ENCODE measurements at regions not wholly inside any gene's neighbourhood (a gene's known extent, or its start where the extent isn't known, plus 50 kb on each side); places are given as distances from the start of the nearest gene placed in this dataset.

DNA sequence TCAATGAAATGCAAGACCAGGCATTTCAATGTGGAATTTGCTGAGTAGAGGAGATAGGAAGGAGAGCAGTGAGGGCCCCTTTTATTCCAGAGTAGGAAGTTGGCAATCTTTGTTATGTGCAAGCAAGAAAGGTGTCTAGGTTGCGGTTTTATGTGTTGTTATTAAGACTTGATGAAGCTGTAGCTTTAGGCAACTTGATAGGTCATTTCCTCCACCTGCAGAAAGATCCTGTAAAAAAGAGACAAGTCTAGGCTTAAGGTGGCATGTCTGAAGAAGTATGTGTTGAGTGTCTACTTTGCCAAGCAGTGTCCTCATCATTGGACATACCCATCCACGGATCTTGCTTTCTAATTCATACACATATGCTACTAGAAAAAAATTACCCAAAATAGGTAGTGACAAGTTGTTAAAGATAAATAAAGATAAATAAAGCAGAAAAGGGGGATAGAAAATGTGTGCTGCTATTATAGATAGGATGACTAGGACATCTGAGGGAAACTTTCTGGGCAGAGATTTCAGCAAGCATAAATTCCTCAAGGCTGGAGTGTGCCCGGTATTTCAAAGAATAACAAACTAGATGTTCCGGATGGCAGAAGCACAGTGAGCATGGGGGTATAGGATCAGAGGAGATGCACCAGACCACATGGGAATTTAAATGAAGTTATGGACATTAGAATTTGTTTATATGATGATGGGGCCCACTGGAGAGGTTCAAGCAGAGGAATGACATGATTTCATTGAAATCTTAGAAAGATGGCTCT, 335.0 kb downstream of the TGFB2 start:
- no peak for DNase-seq (ENCODE audit: low read depth)

DNA sequence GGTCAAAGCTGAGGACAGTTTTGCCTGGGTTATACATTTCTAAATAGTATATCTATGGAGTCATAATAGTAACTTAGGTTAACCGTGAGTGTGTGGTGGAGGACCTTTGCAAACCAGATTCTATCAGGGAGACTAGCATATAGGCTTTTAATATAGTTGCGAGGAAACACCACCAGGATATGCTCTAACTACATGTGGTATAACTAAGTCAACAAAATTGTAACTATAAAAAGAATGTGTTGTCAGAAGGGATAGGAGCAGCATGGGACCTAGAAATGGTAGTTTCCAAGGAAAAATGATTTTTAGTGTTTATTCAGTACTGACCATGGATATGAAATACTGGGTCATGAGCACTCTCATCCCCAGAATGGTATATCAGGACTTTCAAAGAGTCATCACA, 338.1 kb downstream of the TGFB2 start:
- DNase-seq (ENCODE audit: low read depth), result no peak

DNA sequence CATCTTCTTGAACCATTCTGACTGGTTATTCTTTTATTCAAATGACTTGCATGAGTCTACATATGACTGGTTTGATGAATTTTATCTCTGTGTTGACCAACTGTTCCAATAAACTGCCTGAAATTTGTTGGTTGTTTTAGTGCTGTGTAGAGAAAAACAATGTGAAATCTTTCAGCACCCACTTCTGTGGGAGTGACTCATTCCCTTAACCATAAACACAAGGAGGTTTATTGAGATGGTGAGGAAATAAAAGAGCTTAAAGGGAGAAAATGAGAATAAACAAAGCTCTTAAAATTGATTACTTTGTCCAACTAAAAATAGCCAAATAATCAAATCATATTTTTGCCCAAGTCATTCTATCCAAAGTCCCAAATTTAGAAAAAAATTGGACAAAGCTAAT, 341.1 kb downstream of the TGFB2 start:
- DNase-seq (ENCODE audit: low read depth), result no peak

DNA sequence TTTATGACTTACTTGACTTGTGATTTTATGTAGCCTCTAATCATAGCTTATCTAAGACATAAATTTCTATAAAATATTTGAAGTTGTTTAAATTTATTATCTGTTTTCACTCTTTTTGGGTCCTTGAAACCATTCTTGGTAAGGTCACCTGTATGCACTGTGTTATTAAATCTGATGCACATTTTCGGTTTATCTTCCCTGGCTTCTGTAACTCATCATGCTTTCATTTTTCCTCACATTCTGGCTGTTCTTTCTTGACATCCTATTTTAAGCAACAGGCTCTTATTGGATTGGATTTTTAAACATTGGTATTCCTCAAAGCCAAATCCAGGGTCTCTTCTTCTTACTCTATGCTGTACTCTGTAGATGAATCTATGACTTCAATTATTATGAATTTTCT, 341.6 kb downstream of the TGFB2 start:
- no peak for DNase-seq (ENCODE audit: low read depth)

DNA sequence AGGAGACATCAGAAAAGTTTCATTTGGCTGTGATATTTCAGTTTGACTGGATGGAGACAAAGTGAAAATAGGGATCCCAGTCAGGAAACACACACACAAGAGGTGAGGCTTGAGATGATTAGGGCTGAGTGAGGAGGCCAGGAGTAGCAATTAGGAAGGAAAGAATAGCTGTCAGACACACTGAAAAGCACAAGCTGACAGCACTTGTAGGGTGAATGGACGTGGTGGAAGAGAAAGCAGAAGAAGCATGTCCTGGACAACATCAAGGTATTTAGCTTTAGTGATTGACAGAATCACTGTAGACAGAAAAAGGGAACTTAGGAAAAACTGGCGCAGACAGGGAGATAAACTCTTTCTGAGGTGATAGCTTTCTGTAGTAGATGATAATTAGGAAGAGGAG, 347.7 kb downstream of the TGFB2 start:
- no peak for DNase-seq (ENCODE audit: low read depth)

DNA sequence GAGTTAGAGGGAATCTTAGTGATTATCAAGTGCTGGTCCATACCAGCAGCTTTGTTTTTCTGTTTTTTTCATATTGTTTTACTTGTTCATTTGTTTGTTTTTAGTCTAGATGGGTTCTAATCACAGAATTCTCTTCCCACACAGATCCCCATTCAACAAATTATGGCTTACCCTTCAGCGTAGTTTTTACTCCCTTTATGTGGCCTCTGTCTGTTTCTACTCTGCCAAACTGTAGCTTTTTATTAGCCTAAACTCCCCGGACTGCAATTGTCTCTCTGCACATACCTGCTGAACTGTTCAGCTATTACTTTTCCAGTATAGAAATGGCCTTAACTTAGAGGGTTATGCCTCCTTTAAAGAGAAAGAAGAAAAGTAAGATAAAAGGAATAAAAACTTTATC, 348.5 kb downstream of the TGFB2 start:
- no peak for DNase-seq (ENCODE audit: low read depth)

DNA sequence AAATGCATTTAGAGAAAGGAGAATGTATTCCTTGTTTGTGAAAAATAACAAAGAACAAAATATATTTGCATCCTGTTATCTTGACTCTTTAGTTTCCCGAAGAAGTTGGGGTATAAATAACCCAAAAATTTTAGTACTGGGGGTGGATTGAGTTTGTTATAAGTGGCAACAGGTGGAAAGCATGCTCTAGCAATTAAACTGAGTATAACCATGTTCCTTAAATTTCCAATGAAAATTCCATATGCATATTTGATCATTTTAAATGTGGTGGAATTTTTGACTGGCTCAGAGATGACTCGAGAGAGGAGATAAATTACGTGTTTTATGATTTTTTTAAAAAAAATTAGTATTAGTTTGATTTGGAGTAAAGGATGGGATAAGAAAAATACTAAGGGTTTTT, 348.9 kb downstream of the TGFB2 start:
- no peak for DNase-seq (ENCODE audit: low read depth)

DNA sequence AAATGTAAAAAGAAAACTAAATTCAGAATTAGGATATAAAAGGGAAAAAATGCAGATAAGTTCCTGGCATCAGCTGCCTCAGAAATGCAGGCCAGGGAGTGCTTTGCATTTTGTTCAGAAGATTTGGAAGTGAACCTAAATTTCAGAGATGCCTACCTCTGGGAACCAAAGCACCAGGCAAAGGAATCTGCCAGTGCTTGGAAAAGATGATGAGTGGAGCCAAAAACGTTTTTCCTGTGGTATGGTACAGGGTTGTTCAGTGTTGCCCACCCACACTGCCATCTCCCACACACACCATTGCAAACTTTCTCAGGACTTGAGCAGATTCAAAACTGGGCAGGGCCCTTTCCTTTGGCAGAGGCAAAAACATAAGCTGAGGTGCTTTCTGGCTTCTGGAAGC, 349.5 kb downstream of the TGFB2 start:
- DNase-seq (ENCODE audit: low read depth), result no peak

DNA sequence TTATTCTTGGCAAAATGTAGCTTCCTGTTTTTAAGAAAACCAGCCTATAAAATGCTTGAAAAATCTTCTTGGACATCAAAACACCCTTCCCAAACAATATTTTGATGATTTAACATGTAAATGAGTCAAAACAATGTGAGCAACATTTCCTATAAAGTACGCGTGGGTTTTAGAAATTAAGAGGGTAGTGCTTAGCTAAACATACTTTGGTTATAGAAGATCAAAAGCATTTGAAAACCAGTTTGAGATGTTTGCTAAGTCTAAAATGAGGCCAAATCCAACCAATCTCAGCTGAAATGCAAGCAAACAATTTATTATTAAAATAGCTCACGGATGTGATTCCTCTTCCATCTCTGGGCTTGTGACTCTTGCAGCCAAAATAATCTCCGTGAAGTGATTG, 350.4 kb downstream of the TGFB2 start:
- DNase-seq (ENCODE audit: low read depth), result no peak

DNA sequence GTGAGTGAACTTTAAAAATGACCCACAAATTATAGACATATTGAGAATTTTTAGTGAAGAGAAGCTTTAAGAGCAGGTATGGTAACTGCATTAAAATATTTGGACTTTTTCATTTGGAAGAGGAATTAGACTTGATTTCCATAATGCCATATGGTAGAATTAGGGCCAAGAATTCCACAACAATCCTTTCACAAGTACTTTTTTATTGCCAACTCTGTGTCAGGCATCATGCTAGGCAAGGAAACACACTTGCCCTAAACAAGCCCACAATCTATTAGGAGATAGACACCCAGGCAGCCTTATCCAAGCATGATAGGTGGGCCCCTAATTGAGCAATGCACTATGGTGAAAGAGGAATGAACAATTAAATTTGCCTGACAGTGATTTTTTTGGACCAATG, 353.0 kb downstream of the TGFB2 start:
- no peak for DNase-seq (ENCODE audit: low read depth)

DNA sequence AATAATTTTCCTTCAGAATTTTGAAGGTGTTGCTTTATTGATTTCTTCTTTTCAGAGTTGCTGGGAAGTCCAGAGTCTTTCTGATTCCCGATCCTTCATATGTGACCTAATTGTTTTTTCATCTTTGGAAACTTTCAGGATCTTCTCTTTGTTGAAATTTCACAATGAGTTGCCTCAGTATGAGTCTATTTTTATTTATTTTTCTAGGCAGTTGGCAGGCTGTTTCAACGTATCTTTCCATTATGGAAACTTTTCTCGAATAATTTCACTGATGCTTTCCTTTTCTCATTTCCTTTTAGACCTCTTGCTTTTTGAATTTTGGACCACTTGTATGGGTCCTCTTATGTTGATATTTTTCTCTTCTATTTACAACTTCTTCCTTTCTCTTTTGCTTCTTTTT, 354.3 kb downstream of the TGFB2 start:
- no peak for DNase-seq (ENCODE audit: low read depth)

DNA sequence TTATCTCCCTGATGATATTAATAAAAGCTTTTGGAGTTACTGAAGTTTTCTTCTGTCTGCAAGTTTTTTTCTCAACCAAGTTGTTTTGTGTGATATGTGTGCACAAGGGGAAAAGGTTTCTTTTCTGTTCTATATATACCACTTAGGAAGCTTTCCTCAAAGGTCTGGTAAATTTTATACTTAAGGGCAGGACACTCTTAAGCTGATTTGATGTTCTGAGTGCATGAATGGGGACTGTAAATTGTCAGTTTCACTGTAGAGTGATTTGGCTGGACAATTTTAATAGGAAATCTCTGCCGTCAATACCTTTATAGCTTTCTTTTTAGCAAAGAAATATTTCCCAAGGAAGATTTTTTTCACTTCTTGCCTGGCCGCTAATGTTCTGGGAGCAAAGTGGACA, 354.7 kb downstream of the TGFB2 start:
- no peak for DNase-seq (ENCODE audit: low read depth)

DNA sequence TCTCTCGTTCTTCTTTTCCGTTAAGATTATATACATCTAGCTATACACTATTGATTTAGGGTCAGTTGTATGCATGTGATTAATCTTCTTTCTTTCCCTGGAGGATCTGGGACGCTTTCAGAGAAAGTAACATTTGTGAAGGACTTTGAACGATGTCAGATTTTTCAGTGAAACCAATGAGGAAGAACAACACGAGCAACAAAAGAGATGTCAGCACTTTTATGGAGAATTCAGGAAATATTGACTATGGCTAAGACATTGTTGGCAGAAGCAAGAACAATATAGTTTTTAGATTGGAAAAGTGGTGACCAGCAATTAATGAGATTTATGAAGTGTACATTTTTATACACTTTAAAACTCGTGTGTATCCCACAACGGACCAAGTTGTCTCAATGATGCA, 355.5 kb downstream of the TGFB2 start:
- no peak for DNase-seq (ENCODE audit: low read depth)

DNA sequence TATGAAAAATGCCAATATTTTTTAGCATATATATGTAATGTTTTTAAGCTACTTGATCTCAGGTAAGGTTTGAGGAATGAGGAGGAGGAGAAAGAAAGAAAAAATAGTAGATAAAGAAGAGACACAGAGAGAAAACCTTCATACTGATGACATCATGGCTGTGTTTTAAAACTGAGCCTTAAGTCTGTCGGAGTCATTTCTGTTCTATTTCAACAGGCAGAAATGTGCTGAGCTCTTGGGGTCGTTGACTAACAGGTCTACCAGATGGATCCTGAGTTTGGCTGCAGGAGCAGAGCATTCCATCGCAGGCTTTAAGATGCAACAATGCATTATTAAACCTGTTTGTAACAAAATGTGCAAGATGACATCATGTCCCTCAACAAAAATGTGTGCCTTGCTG, 356.0 kb downstream of the TGFB2 start:
- no peak for DNase-seq (ENCODE audit: low read depth)

DNA sequence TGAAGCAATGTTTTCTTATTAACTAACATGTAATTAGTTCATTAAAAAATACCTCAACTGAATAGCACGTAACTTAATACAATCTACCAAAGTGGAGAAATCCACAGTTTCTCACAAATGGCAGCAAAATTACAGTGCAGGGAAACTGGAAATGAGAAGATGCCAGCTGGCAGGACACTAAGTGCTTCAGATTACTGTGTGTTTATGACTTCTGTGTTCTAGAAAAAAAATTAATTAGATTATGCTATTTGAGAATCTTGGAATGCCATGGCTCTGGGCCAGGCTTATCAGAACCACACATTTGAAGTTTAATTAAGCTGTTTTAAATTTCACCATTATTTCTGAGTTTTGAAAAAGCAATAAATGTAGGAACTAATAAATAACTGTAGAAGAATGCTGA, 357.6 kb downstream of the TGFB2 start:
- DNase-seq (ENCODE audit: low read depth), result no peak

DNA sequence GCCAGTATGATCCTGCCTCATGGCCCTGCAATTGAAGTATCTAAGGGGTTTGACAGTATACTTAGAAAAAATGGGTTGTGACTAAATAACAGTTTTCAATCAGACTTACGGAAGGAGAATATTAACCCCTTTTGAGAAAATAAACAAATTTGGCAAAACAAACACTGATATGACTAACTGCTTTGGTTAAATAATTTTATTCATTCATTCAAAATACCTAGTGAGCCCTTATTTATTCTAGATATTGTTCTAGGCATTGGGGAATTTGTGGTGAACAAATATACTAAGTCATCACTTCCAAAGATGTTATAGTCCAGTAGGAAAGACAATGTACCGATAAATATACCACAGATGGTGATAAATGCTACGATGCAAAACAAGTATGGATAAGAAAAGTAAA, 358.7 kb downstream of the TGFB2 start:
- DNase-seq (ENCODE audit: low read depth), result no peak

DNA sequence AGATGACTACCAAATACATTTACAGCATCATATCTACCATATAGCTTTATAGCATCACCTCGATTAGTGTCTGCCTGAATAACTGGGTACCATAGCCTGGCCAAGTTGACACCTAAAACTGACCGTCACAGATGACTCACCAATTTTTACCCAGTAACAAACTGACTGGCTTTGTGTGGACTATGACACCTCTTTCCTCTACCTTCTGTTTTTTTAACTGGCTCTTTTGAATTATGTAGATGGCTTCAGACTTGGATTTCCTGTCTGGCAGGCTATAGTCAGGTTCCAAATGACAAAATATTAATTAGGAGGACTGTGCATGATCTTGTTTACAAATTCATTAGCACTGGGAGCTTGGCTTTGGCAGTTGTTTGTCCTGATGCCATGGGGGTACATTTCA, 360.3 kb downstream of the TGFB2 start:
- DNase-seq (ENCODE audit: low read depth), result no peak

DNA sequence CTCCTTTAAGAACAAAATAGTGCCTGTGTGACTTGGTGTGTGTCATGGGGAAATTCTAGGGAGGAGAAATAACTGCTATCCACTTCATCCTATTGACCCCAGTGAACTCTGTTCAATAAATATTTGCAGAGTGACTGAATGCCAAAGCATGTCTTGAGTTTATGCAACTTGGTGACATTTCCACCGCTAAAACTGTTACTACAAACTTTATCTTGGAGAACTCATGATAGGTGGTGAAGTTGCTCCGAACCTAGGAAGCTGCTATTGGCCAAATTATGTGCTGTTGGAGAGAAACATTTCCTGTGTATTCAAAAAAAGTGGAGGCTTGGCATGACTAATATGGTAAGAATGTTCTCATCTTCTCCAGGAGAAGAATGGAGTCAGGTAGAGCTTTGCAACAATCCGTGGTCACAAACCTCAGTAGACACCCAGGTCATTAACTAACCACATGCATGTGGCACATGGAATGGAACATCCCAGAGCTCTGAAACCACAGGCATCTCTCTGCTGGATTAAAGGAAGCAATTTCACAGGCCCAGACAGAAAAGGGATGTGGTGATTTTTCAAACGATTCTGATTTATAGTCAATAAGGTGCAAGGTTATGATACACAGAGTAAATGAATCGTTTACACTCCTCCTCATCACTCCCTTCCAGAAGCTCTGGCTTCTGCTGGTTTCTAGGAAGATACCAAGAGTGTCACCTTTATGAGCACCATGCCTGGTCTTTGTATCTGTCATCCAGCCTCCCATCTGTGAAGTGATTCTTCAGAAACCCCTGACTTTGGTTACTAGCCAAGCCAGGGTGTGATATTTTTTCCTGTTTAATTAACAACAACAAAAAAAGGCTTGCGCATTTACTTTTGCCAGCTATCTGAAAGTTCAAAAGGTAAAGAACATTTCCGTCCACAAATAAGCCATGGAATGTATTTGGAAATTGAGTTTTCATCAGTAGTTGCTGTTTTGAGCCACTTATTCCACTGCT, 361.1 kb downstream of the TGFB2 start:
- no peak for DNase-seq (ENCODE audit: low read depth)

DNA sequence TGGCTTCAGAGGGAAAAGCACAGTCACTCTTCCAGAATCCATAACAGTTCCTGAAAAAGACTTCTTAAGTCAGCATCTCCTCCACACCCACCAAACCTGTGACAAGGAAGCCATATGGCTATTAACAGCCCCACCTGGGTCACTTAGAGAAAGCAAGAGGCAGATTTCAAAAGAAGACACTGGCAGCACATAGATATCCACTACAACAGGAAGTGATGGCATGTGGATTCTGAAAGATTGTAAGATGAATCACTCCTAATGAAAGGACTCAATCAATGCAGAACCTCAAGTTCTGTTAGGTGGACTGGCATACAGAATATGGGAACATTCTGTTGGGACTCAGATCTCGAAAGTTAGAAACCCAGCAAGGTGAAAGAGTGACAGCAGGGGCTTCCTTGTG, 365.9 kb downstream of the TGFB2 start:
- no peak for DNase-seq (ENCODE audit: low read depth)

DNA sequence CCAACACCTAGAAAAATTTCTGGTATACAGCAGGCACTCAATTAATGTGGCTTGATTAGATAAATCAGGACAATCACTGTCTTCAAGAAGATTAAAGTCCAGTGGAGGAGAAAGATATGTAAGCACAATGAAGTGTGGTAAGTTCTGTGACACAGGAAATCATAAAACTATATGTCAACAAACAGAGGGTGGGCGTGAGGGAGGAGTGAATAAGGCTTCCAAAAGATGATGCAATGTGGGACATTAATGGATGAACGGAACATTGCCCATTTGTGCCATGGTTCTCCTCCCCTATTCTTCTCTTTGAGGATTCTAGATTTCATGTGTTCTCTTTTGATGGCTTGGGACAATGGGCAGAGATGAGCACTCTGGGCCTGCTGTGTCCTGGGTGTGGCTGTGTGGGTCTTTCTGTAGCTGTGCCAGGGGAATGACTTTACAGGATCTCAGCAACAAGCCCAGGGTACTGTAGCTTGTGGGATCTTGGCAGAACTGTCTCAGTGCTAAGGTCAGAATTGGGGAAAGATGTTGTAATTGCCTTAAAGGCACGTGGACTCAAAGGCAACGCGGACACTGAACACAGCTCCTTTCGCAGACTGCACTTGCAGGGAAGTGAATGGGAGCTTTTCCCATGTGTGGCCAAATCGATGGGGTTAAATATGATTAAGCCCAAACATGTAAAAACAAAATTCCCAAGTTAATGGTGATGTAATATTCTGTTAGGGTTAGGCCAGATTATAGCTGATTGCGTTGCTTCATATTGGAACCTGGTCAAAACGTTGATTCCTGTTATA, 366.9 kb downstream of the TGFB2 start:
- no peak for DNase-seq (ENCODE audit: low read depth)

DNA sequence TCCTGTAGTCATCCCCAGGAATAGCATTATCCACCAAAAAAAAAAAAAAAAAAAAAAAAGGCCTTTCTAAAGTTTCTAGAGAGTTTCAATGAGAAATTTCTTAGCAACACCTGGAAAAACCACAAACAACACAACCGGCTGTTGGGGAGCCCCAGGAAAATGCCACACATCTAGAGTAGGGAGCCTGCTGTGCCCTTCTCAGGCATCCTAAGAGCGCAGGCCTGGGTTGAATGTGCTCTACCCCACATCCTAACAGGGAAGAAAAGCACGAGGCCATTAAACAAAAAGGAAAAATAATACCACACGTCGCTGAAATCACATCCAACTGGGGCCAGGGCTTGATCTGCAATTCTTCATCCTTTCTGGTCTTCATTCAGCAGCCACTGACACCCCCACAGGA, 367.5 kb downstream of the TGFB2 start:
- DNase-seq (ENCODE audit: low read depth), result no peak

DNA sequence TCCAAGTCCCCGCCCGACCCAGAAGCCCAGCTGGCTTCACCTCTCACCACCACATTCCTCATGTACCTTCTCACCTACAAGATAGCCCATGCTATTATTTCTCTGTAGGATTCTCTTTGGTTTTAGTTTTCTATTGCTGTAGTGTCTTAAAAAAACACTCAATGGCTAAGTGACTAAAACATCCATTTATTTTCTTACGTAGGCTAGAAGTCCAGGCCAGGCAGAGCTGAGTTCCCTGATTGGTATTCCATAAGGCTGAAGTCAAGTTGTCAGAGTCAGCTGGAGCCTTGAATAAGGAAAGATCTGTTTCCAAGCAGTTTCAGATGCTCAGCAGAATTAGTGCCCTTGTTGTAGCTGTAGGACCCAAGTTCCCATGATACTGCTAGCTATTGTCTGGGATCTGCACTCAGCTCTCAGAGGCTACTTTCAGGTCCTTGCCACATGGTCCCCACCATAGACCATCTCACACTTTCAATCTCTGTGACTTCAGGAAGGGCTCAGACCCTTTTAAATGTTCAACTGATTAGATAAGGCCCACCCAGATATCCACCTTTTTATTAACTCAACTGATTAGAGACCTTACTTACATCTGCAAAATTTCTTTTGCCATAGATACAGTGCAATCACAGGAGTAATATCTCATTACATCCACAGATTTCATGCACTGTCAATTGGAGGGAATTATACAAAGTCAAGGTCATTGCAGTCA, 371.0 kb downstream of the TGFB2 start:
- DNase-seq (ENCODE audit: low read depth), result no peak

Measured in activated T-helper 9 cell treated with anti-CD3 and anti-CD28 coated beads, Interleukin-2, amount 50 U/mL, for 16 hours (primary cell).